ENCODE measurements at regions not wholly inside any gene's neighbourhood (a gene's known extent, or its start where the extent isn't known, plus 50 kb on each side); places are given as distances from the start of the nearest gene placed in this dataset.
"Not testable (repeated sequence)": the region's sequence is repeated elsewhere in the genome, so short reads cannot be mapped to it uniquely, and the experiment has no call there.

- Histone ChIP-seq H3K27me3 (no peaks in the 10 kb centered on the region), H3K27ac (no peak overlapping the region), H3K4me1 (no peaks in the 10 kb centered on the region), H3K4me3 (no peak overlapping the region), H3K9me3 (no peaks in the 10 kb centered on the region), H3K36me3 (no peaks in the 10 kb centered on the region)
- DNase-seq, result no peak
- intact Hi-C loops (cut with DNase I), result no loop called here
- TF ChIP-seq CTCF (IDR thresholded peaks at IDR 0.05) (no peak), POLR2A (IDR thresholded peaks at IDR 0.05) (no peak)
These were observed 1373.7 kb downstream of the BRINP3 start for GRCh38 chr1:189103956-189104355.

GRCh38 chr1:189117072-189117770 is 1360.4 kb downstream of the BRINP3 start:
- 69 to 74% methylated on average over 4 of the region's 4 CpGs for WGBS, 2 donors
- intact Hi-C loops (cut with DNase I), result no loop called here

GRCh38 chr1:189121941-189122340 is 1355.7 kb downstream of the BRINP3 start:
- no peaks in the 10 kb centered on the region for H3K36me3 ChIP-seq
- intact Hi-C loops (cut with DNase I), result no loop called here
- DNase-seq, result no peak
- H3K27ac ChIP-seq, result no peak overlapping the region
- TF ChIP-seq CTCF (IDR thresholded peaks at IDR 0.05), result no peak
- TF ChIP-seq POLR2A (IDR thresholded peaks at IDR 0.05), result no peak
- WGBS, 2 donors, result 54 to 68% methylated on average over 2 of the region's 2 CpGs
- H3K27me3 ChIP-seq, result no peaks in the 10 kb centered on the region
- no peaks in the 10 kb centered on the region for H3K9me3 ChIP-seq
- no peaks in the 10 kb centered on the region for H3K4me1 ChIP-seq
- no peak overlapping the region for H3K4me3 ChIP-seq

More at GRCh38 chr1:189117072-189117770, 1360.4 kb downstream of the BRINP3 start:
- Histone ChIP-seq H3K4me1 (no peaks in the 10 kb centered on the region), H3K9me3 (no peaks in the 10 kb centered on the region), H3K36me3 (no peaks in the 10 kb centered on the region), H3K27me3 (no peaks in the 10 kb centered on the region), H3K27ac (no peak overlapping the region), H3K4me3 (no peak overlapping the region)
- DNase-seq, result no peak
- TF ChIP-seq CTCF (IDR thresholded peaks at IDR 0.05), result no peak

- WGBS, 2 donors, result 32 to 49% methylated on average over 2 of the region's 2 CpGs
- Histone ChIP-seq H3K9me3 (no peaks in the 10 kb centered on the region), H3K27ac (no peak overlapping the region), H3K4me1 (no peaks in the 10 kb centered on the region), H3K4me3 (no peak overlapping the region), H3K27me3 (no peaks in the 10 kb centered on the region), H3K36me3 (no peaks in the 10 kb centered on the region)
- DNase-seq, result no peak
- intact Hi-C loops (cut with DNase I), result no loop called here
- TF ChIP-seq POLR2A (IDR thresholded peaks at IDR 0.05), result no peak
- no peak for TF ChIP-seq CTCF (IDR thresholded peaks at IDR 0.05)
These were observed 1352.0 kb downstream of the BRINP3 start for GRCh38 chr1:189125694-189126093.

- TF ChIP-seq POLR2A (IDR thresholded peaks at IDR 0.05) (no peak), CTCF (IDR thresholded peaks at IDR 0.05) (no peak)
- no peak for DNase-seq
- intact Hi-C loops (cut with DNase I), result no loop called here
- 73 to 78% methylated on average over 3 of the region's 3 CpGs for WGBS, 2 donors
- no peaks in the 10 kb centered on the region for H3K27me3 ChIP-seq
- H3K36me3 ChIP-seq, result no peaks in the 10 kb centered on the region
- no peak overlapping the region for H3K4me3 ChIP-seq
- H3K4me1 ChIP-seq, result no peaks in the 10 kb centered on the region
- H3K9me3 ChIP-seq, result no peaks in the 10 kb centered on the region
- H3K27ac ChIP-seq, result no peak overlapping the region
These were observed 1346.1 kb downstream of the BRINP3 start for GRCh38 chr1:189131576-189131975.

GRCh38 chr1:189139748-189140147 is 1337.9 kb downstream of the BRINP3 start:
- WGBS, 2 donors, result no CpG with 5 or more reads among the region's 29 CpGs
- H3K27me3 ChIP-seq; H3K4me3 ChIP-seq; H3K36me3 ChIP-seq; intact Hi-C loops (cut with DNase I); H3K27ac ChIP-seq; H3K4me1 ChIP-seq; DNase-seq; H3K9me3 ChIP-seq: not testable (repeated sequence)

Data from esophagus squamous epithelium (tissue), 5 donors.